HepG2 (cell line): ENCODE measurements at regions not wholly inside any gene's neighbourhood (a gene's known extent, or its start where the extent isn't known, plus 50 kb on each side); places are given as distances from the start of the nearest gene placed in this dataset.

Source experiments
- ATAC-seq: fragments of 200-7000 bp; cut with Tn5 transposase; 3 replicates; pipeline ENCODE4 v1.9.1; 2020; ENCODE audit warnings: mild to moderate bottlenecking, moderate library complexity
- BruUV-seq: library from RNA; stranded (reverse); fragments of 400-500 nt; replicated peaks from 2 replicates; lab custom pipeline; 2021; lab: Mats Ljungman, UMichigan
- CTCF ChIA-PET: fragments of 300-600 bp; formaldehyde crosslinking; extraction: SDS; loops from one replicate; lab custom pipeline; 2021; ENCODE audit warnings: low total read pairs, inconsistent platforms, low intra/inter-chr PET ratio; lab: Yijun Ruan, JAX
- POLR2A ChIA-PET: fragments of 350-600 bp; sonication (Branson Sonifier 250); formaldehyde crosslinking; loops from one replicate; lab custom pipeline; 2020; ENCODE audit warnings: antibody characterized with exemption, inconsistent platforms; lab: Yijun Ruan, JAX
- DNase-seq: peaks from one replicate; pipeline ENCODE4 v3.0.0-alpha.2; 2015; ENCODE audit warnings: low spot score
- FAIRE-seq: peaks from 3 replicates; lab custom pipeline; 2011; peaks lifted over from hg19 to GRCh38; lab: Jason Lieb, UNC
- H2AFZ ChIP-seq: one replicate; pipeline ENCODE4 v1.6.1; 2011; ENCODE audit warnings: low read length, inconsistent platforms
- H3K27ac ChIP-seq: fragments of 300-600 bp; 3 replicates; pipeline ENCODE4 v1.8.0; 2011; ENCODE audit warnings: mixed run types, mild to moderate bottlenecking, mixed read lengths, low read length, inconsistent platforms; ENCODE audit not compliant: insufficient read depth; ENCODE audit errors: extremely low read length
- H3K27me3 ChIP-seq, 2 experiments: fragments of 200-600 bp in 1 of 2; 2 replicates in 1 of 2; 3 replicates in 1 of 2; pipeline versions ENCODE4 v1.6.0 to v1.8.0; 2011; ENCODE audit warnings: low read length in 2 of 2, mild to moderate bottlenecking in 2 of 2, moderate library complexity in 2 of 2, inconsistent platforms in 1 of 2; ENCODE audit not compliant: insufficient read depth in 2 of 2, control insufficient read depth in 1 of 2
- H3K36me3 ChIP-seq, 2 experiments: fragments of 200-600 bp in 1 of 2; replicated peaks in 1 of 2; 2 replicates in 1 of 2; 3 replicates in 1 of 2; pipeline versions ENCODE4 v1.5.1 to v1.8.0; 2011; ENCODE audit warnings: low read length in 2 of 2, inconsistent platforms in 1 of 2; ENCODE audit not compliant: insufficient read depth in 2 of 2, control insufficient read depth in 1 of 2
- H3K4me1 ChIP-seq: 2 replicates; pipeline ENCODE4 v1.5.1; 2012; ENCODE audit warnings: low read length, inconsistent platforms; ENCODE audit not compliant: insufficient read depth
- H3K4me2 ChIP-seq: 2 replicates; pipeline ENCODE4 v1.6.0; 2011; ENCODE audit warnings: low read depth, low read length, inconsistent platforms
- H3K4me3 ChIP-seq, 3 experiments: fragments of 200-600 bp in 1 of 3; sonication (generic), shearing (Covaris generic) in 1 of 3; replicated peaks in 1 of 3; 2 replicates each; pipeline ENCODE4 v1.5.1; 2011 to 2016; ENCODE audit warnings: low read length in 3 of 3, inconsistent platforms in 2 of 3, low read depth in 2 of 3, mild to moderate bottlenecking in 2 of 3, control low read depth in 1 of 3, mixed read lengths in 1 of 3; ENCODE audit not compliant: insufficient read depth in 1 of 3
- H3K79me2 ChIP-seq: one replicate; pipeline ENCODE4 v1.6.1; 2011; ENCODE audit warnings: low read length, inconsistent platforms; ENCODE audit not compliant: insufficient read depth
- H3K9ac ChIP-seq: 2 replicates; pipeline ENCODE4 v1.6.0; 2011; ENCODE audit warnings: mild to moderate bottlenecking, low read depth, low read length, inconsistent platforms; ENCODE audit not compliant: insufficient read depth
- H3K9me3 ChIP-seq: 2 replicates; pipeline ENCODE4 v1.5.1; 2012; ENCODE audit warnings: mild to moderate bottlenecking, low read length
- H4K20me1 ChIP-seq: 2 replicates; pipeline ENCODE4 v1.6.0; 2011; ENCODE audit warnings: inconsistent platforms, mild to moderate bottlenecking, low read length, moderate library complexity; ENCODE audit not compliant: insufficient read depth
- E2F2 ChIP-seq: sonication (generic); formaldehyde crosslinking; IDR thresholded peaks from 2 replicates; pipeline ENCODE4 v1.4.0; 2020; ENCODE audit warnings: missing genetic modification reagents, borderline replicate concordance
- ELF3 ChIP-seq: IDR thresholded peaks from 2 replicates; pipeline ENCODE4 v1.6.1; 2016; ENCODE audit warnings: missing genetic modification reagents, missing compliant biosample characterization
- GATAD1 ChIP-seq: IDR thresholded peaks from 2 replicates; pipeline ENCODE4 v1.6.1; 2016; ENCODE audit warnings: missing genetic modification reagents, missing compliant biosample characterization
- MAFF ChIP-seq: IDR thresholded peaks from 2 replicates; pipeline ENCODE4 v1.6.1; 2011; ENCODE audit warnings: low read depth, low read length, improper control_type of control experiment
- MAFK ChIP-seq, 2 experiments: IDR thresholded peaks in 1 of 2; conservative IDR thresholded peaks in 1 of 2; 2 replicates each; pipeline ENCODE4 v1.6.1; 2011; ENCODE audit warnings: improper control_type of control experiment in 2 of 2, low read length in 2 of 2
- RXRA ChIP-seq: sonication (generic); formaldehyde crosslinking; IDR thresholded peaks from 2 replicates; pipeline ENCODE4 v1.5.1; 2020; ENCODE audit warnings: missing genetic modification reagents
- THAP7 ChIP-seq: sonication (generic); formaldehyde crosslinking; IDR thresholded peaks from 2 replicates; pipeline ENCODE4 v1.8.1; 2023; ENCODE audit warnings: mild to moderate bottlenecking, missing genetic modification reagents
- ZBTB49 ChIP-seq: sonication (generic); formaldehyde crosslinking; IDR thresholded peaks from 2 replicates; pipeline ENCODE4 v1.4.0; 2020; ENCODE audit warnings: missing genetic modification reagents, borderline replicate concordance
- ZNF138 ChIP-seq: sonication (generic); formaldehyde crosslinking; IDR thresholded peaks from 2 replicates; pipeline ENCODE4 v1.5.0; 2020; ENCODE audit warnings: mild to moderate bottlenecking, low read depth, missing genetic modification reagents
- ZNF331 ChIP-seq: sonication (generic); formaldehyde crosslinking; IDR thresholded peaks from 2 replicates; pipeline ENCODE4 v1.4.0; 2020; ENCODE audit warnings: missing genetic modification reagents
- ZNF724P ChIP-seq: sonication (generic); formaldehyde crosslinking; IDR thresholded peaks from 2 replicates; pipeline ENCODE4 v1.8.0; 2022; ENCODE audit warnings: missing genetic modification reagents, borderline replicate concordance
- ZNF772 ChIP-seq: sonication (generic); formaldehyde crosslinking; IDR thresholded peaks from 2 replicates; pipeline ENCODE4 v1.5.0; 2020; ENCODE audit warnings: mild to moderate bottlenecking, missing genetic modification reagents
- WGBS: methylation state at CpG from one replicate; pipeline ENCODE4 v1.1.6; 2017; ENCODE audit warnings: low lambda C conversion rate; 5-methylcytosine and 5-hydroxymethylcytosine counted together
- in situ Hi-C: cut with HindIII; loops from 2 replicates; pipeline ENCODE4 v1.10.0; 2017; ENCODE audit warnings: low pct_unique_long_range_greater_than_20kb; ENCODE audit not compliant: extremely low pct_ligation_motif_present
- intact Hi-C: fragments of 100-400 bp; cut with micrococcal nuclease; formaldehyde crosslinking; loops from one replicate; pipeline ENCODE4 v1.10.0; 2022; ENCODE audit not compliant: unreplicated experiment

GRCh38 chr12:91576432-91576831, 393.8 kb upstream of the DCN start (continued):
- no peak for TF ChIP-seq E2F2 (CRISPR knock-in tag)
- TF ChIP-seq THAP7 (CRISPR knock-in tag), result no peak
- no peak for TF ChIP-seq ZBTB49
- TF ChIP-seq ZNF138, result no peak
- TF ChIP-seq GATAD1 (CRISPR knock-in tag), result no peak
- TF ChIP-seq ZNF331 (CRISPR knock-in tag), result no peak
- no peak for TF ChIP-seq ELF3 (CRISPR knock-in tag)
- TF ChIP-seq ZNF724P (CRISPR knock-in tag), result no peak

- intact Hi-C loops (no loop called here), in situ Hi-C loops (no loop called here)
- no peaks in the 10 kb centered on the region for H3K4me1 ChIP-seq
- no peaks in the 10 kb centered on the region for H3K27me3 ChIP-seq
- BruUV-seq, result no TSS peak
- TF ChIP-seq RXRA (CRISPR knock-in tag), result no peak
- TF ChIP-seq MAFK (conservative IDR thresholded peaks at IDR 0.05 in 1 of 2, IDR thresholded peaks at IDR 0.05 in 1 of 2; ENCODE audit: low read length in 2 of 2), result peak; percentile 61 to 75; a peak in 3 of 4 replicates
- no peak for TF ChIP-seq ZNF772
- TF ChIP-seq MAFF, result peak; percentile 75
- DNase-seq (no peak), ATAC-seq (no peak), FAIRE-seq (no peak)
- H3K36me3 ChIP-seq, result no peaks in the 10 kb centered on the region
- H2AFZ ChIP-seq, result no peak overlapping the region
- no peaks in the 10 kb centered on the region for H3K9me3 ChIP-seq
- H3K27ac ChIP-seq, result no peak overlapping the region
- H3K4me3 ChIP-seq, result no peak overlapping the region
- H3K4me2 ChIP-seq, result no peak overlapping the region
- no peaks in the 10 kb centered on the region for H4K20me1 ChIP-seq
- POLR2A ChIA-PET, result no interaction called here
- H3K79me2 ChIP-seq, result no peaks in the 10 kb centered on the region
- CTCF ChIA-PET, result no interaction called here
- no peak overlapping the region for H3K9ac ChIP-seq
- 1% methylated on average over 2 of the region's 2 CpGs for WGBS
Measured at GRCh38 chr12:91575630-91576029, 393.0 kb upstream of the DCN start.
